ENCODE measurements at regions not wholly inside any gene's neighbourhood (a gene's known extent, or its start where the extent isn't known, plus 50 kb on each side); places are given as distances from the start of the nearest gene placed in this dataset.

DNA sequence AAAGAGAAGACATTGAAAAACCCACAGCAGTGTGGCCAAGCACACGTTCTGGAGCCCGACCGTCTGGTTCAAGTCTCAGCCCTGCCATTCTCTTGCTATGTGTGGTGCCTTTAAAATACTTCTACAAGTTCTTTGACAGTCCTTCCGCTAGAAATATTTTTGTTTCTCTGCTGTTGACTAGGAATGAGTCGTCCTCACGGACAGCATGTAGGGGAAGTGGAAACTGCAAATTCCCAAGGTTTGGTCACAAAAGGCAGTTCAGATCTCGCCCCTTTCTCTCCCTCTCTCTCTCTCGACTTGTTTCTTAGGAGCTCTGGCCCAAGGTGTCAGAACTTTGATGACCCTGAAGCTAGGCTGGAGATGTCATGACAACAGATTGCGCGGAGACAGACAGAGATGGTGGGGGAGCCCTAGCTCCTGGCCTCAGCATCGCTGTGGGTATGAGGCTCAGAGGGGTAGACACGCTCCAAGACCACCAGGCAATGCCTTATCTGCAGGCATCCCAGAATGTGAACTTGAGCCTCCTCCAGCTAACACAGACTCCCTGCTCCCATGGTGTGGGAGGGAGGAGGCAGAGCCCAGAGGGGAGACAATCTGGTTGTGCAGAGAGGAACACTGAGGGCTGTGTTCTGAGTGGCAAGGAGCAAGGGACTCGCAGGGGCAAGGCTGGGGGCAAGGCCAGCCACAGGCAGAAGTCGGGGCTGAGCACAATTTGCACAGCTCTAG lies 368.9 kb upstream of the SULF2 start:
- TF ChIP-seq RAD21 (IDR thresholded peaks at IDR 0.05; ENCODE audit: low read depth) (no peak), YY1 (IDR thresholded peaks at IDR 0.05; ENCODE audit: low read depth) (no peak)
- TF ChIP-seq, protein P1, sequence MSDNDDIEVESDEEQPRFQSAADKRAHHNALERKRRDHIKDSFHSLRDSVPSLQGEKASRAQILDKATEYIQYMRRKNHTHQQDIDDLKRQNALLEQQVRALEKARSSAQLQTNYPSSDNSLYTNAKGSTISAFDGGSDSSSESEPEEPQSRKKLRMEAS (IDR thresholded peaks at IDR 0.05), result no peak

Data from Ishikawa (cell line).